K562 (cell line): ENCODE measurements at regions not wholly inside any gene's neighbourhood (a gene's known extent, or its start where the extent isn't known, plus 50 kb on each side); places are given as distances from the start of the nearest gene placed in this dataset.

Experiments used
- BCOR ChIP-seq: fragments of 450-650 bp; IDR thresholded peaks from 2 replicates; pipeline ENCODE4 v1.6.1; 2016
- L3MBTL2 ChIP-seq: fragments of 450-650 bp; IDR thresholded peaks from 2 replicates; pipeline ENCODE4 v1.6.1; 2016; ENCODE audit warnings: mild to moderate bottlenecking, moderate library complexity
- MIER1 ChIP-seq: fragments of 450-650 bp; IDR thresholded peaks from 2 replicates; pipeline ENCODE4 v1.6.1; 2016; ENCODE audit warnings: antibody characterized with exemption, mild to moderate bottlenecking, low read depth
- NCOA6 ChIP-seq: fragments of 450-650 bp; IDR thresholded peaks from 2 replicates; pipeline ENCODE4 v1.6.1; 2017; ENCODE audit warnings: mild to moderate bottlenecking
- NFATC3 ChIP-seq: fragments of 450-650 bp; IDR thresholded peaks from 2 replicates; pipeline ENCODE4 v1.6.1; 2017; ENCODE audit warnings: mild to moderate bottlenecking
- RNF2 ChIP-seq: sonication (generic); IDR thresholded peaks from 2 replicates; pipeline ENCODE4 v1.6.1; 2016
- SPI1 ChIP-seq: IDR thresholded peaks from 2 replicates; pipeline ENCODE4 v1.6.1; 2011; ENCODE audit warnings: low read depth, low read length, control low read depth, borderline replicate concordance
- ZNF212 ChIP-seq: fragments of 450-650 bp; formaldehyde crosslinking; IDR thresholded peaks from 2 replicates; pipeline ENCODE4 v1.4.0; 2020; ENCODE audit warnings: mild to moderate bottlenecking
- TF ChIP-seq, protein P1 (sequence below), 2 experiments: fragments of 450-650 bp; formaldehyde crosslinking in 1 of 2; IDR thresholded peaks; 2 replicates each; pipeline versions ENCODE4 v1.4.0 to v1.6.1; 2014 to 2020; ENCODE audit warnings: mild to moderate bottlenecking in 2 of 2, borderline replicate concordance in 1 of 2, low read depth in 1 of 2
- TF ChIP-seq, protein P2 (sequence below): fragments of 250-450 bp; sonication (Bioruptor Pico); IDR thresholded peaks from 2 replicates; pipeline ENCODE4 v1.9.0; 2021; ENCODE audit warnings: mild to moderate bottlenecking
- TF ChIP-seq, protein P3 (sequence below), 3 experiments: fragments of 200-800 bp in 1 of 3; sonication (Bioruptor generic) in 1 of 3; sonication (generic) in 1 of 3; formaldehyde crosslinking in 1 of 3; IDR thresholded peaks; 2 replicates each; pipeline versions ENCODE4 v1.6.1 to v1.8.0; 2016 to 2022; ENCODE audit warnings: mild to moderate bottlenecking in 2 of 3, missing compliant biosample characterization in 2 of 3, missing genetic modification characterization in 2 of 3, missing genetic modification reagents in 1 of 3
- TF ChIP-seq, protein P4 (sequence below): IDR thresholded peaks from 3 replicates; pipeline ENCODE4 v1.6.1; 2011; ENCODE audit warnings: borderline replicate concordance, mild to moderate bottlenecking, moderate library complexity; ENCODE audit not compliant: insufficient read length; ENCODE audit errors: extremely low read depth
- TF ChIP-seq, protein P5 (sequence below): fragments of 200-400 bp; formaldehyde crosslinking; IDR thresholded peaks from 2 replicates; pipeline ENCODE4 v1.6.1; 2017; ENCODE audit warnings: mild to moderate bottlenecking, low read depth, low read length, moderate library complexity

DNA sequence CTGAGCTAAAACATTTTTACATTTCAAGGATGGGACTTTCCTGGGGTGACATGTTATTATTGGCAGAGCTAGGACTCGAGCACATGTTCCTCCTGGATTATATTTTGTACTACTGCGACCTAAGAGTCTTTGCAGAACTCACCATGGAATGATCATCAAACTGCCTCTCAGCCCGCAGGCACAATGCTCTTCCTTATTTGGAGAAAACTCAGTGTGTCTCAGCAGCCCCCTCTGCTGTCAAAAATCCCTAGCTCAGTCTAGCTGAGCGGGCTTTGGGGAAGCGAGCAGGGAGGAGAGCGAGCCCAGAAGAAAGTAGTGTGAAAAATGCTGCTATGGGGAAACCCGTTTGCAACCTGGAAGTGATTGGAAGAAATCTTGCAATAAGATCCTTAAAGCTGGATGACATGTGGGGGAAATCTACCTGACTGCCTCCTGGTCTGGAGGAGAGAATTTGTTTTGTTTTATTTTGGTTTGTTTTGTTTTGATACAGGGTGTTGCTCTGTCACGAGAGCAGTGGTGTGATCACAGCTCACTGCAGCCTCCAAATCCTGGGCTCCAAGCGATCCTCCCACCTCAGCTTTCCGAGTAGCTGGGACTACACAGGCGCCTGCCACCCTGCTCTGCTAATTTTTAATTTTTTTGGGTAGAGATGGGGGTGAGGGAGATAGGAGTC lies 89.9 kb upstream of the CLINT1 start (continued):
- TF ChIP-seq, protein P1, sequence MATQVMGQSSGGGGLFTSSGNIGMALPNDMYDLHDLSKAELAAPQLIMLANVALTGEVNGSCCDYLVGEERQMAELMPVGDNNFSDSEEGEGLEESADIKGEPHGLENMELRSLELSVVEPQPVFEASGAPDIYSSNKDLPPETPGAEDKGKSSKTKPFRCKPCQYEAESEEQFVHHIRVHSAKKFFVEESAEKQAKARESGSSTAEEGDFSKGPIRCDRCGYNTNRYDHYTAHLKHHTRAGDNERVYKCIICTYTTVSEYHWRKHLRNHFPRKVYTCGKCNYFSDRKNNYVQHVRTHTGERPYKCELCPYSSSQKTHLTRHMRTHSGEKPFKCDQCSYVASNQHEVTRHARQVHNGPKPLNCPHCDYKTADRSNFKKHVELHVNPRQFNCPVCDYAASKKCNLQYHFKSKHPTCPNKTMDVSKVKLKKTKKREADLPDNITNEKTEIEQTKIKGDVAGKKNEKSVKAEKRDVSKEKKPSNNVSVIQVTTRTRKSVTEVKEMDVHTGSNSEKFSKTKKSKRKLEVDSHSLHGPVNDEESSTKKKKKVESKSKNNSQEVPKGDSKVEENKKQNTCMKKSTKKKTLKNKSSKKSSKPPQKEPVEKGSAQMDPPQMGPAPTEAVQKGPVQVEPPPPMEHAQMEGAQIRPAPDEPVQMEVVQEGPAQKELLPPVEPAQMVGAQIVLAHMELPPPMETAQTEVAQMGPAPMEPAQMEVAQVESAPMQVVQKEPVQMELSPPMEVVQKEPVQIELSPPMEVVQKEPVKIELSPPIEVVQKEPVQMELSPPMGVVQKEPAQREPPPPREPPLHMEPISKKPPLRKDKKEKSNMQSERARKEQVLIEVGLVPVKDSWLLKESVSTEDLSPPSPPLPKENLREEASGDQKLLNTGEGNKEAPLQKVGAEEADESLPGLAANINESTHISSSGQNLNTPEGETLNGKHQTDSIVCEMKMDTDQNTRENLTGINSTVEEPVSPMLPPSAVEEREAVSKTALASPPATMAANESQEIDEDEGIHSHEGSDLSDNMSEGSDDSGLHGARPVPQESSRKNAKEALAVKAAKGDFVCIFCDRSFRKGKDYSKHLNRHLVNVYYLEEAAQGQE (IDR thresholded peaks at IDR 0.05; ENCODE audit: borderline replicate concordance): peak; percentile 66; the same call in 1 of the 2 replicates
- TF ChIP-seq, protein P1 (CRISPR knock-in tag; IDR thresholded peaks at IDR 0.05; ENCODE audit: low read depth): no peak
- TF ChIP-seq NCOA6 (no peak), L3MBTL2 (peak; percentile 46), ZNF212 (CRISPR knock-in tag) (no peak), MIER1 (no peak), NFATC3 (peak; percentile 91), RNF2 (peak; percentile 52; the same call in 1 of the 2 replicates), SPI1 (peak; percentile 74), BCOR (no peak)
- TF ChIP-seq, protein P2, sequence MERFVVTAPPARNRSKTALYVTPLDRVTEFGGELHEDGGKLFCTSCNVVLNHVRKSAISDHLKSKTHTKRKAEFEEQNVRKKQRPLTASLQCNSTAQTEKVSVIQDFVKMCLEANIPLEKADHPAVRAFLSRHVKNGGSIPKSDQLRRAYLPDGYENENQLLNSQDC: no peak
- TF ChIP-seq, protein P3, sequence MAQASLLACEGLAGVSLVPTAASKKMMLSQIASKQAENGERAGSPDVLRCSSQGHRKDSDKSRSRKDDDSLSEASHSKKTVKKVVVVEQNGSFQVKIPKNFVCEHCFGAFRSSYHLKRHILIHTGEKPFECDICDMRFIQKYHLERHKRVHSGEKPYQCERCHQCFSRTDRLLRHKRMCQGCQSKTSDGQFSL (CRISPR knock-in tag; IDR thresholded peaks at IDR 0.05): no peak
- TF ChIP-seq, protein P3 (tag; IDR thresholded peaks at IDR 0.05): no peak
- TF ChIP-seq, protein P4, sequence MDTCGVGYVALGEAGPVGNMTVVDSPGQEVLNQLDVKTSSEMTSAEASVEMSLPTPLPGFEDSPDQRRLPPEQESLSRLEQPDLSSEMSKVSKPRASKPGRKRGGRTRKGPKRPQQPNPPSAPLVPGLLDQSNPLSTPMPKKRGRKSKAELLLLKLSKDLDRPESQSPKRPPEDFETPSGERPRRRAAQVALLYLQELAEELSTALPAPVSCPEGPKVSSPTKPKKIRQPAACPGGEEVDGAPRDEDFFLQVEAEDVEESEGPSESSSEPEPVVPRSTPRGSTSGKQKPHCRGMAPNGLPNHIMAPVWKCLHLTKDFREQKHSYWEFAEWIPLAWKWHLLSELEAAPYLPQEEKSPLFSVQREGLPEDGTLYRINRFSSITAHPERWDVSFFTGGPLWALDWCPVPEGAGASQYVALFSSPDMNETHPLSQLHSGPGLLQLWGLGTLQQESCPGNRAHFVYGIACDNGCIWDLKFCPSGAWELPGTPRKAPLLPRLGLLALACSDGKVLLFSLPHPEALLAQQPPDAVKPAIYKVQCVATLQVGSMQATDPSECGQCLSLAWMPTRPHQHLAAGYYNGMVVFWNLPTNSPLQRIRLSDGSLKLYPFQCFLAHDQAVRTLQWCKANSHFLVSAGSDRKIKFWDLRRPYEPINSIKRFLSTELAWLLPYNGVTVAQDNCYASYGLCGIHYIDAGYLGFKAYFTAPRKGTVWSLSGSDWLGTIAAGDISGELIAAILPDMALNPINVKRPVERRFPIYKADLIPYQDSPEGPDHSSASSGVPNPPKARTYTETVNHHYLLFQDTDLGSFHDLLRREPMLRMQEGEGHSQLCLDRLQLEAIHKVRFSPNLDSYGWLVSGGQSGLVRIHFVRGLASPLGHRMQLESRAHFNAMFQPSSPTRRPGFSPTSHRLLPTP: no peak
- TF ChIP-seq, protein P5, sequence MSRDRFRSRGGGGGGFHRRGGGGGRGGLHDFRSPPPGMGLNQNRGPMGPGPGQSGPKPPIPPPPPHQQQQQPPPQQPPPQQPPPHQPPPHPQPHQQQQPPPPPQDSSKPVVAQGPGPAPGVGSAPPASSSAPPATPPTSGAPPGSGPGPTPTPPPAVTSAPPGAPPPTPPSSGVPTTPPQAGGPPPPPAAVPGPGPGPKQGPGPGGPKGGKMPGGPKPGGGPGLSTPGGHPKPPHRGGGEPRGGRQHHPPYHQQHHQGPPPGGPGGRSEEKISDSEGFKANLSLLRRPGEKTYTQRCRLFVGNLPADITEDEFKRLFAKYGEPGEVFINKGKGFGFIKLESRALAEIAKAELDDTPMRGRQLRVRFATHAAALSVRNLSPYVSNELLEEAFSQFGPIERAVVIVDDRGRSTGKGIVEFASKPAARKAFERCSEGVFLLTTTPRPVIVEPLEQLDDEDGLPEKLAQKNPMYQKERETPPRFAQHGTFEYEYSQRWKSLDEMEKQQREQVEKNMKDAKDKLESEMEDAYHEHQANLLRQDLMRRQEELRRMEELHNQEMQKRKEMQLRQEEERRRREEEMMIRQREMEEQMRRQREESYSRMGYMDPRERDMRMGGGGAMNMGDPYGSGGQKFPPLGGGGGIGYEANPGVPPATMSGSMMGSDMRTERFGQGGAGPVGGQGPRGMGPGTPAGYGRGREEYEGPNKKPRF: no peak
